Thyroid gland (tissue), 4 donors: ENCODE measurements at regions not wholly inside any gene's neighbourhood (a gene's known extent, or its start where the extent isn't known, plus 50 kb on each side); places are given as distances from the start of the nearest gene placed in this dataset.

Experiments
- DNase-seq, 2 donors: peaks; one replicate each; pipeline ENCODE4 v3.0.0-alpha.2; 2019
- H3K27ac ChIP-seq, 3 donors: fragments of 200-600 bp; sonication (generic); 1 replicate in 2 of 3; 2 replicates in 1 of 3; pipeline ENCODE4 v1.5.1; 2016 to 2019; ENCODE audit warnings: mild to moderate bottlenecking in 1 of 3, moderate library complexity in 1 of 3
- H3K27me3 ChIP-seq: fragments of 200-600 bp; sonication (generic); one replicate; pipeline ENCODE4 v1.5.1; 2019
- H3K36me3 ChIP-seq, 2 donors: fragments of 200-600 bp; sonication (generic); one replicate each; pipeline ENCODE4 v1.5.1; 2016 to 2019
- H3K4me1 ChIP-seq, 2 donors: fragments of 200-600 bp; sonication (generic); one replicate each; pipeline ENCODE4 v1.5.1; 2017 to 2019
- H3K4me3 ChIP-seq, 3 donors: fragments of 200-600 bp; sonication (generic); replicated peaks in 1 of 3; 1 replicate in 2 of 3; 2 replicates in 1 of 3; pipeline ENCODE4 v1.5.1; 2016; ENCODE audit warnings: mild to moderate bottlenecking in 1 of 3
- H3K9me3 ChIP-seq: fragments of 200-600 bp; sonication (generic); one replicate; pipeline ENCODE4 v1.5.1; 2017
- POLR2A ChIP-seq, 2 donors: fragments of 450-650 bp; IDR thresholded peaks; one replicate each; pipeline ENCODE4 v1.6.1; 2017; ENCODE audit warnings: antibody characterized with exemption in 2 of 2, mild to moderate bottlenecking in 2 of 2, moderate library complexity in 1 of 2
- WGBS, 2 donors: methylation state at CpG; one replicate each; pipeline ENCODE4 v1.1.5; 2017; 5-methylcytosine and 5-hydroxymethylcytosine counted together
- intact Hi-C: fragments of 100-400 bp; cut with DNase I; formaldehyde crosslinking; loops from one replicate; pipeline ENCODE4 v1.15.1; 2023
- TF ChIP-seq, protein P1 (sequence below), 6 experiments: fragments of 200-600 bp in 3 of 6; fragments of 450-650 bp in 3 of 6; sonication (generic) in 3 of 6; IDR thresholded peaks; one replicate each; pipeline ENCODE4 v1.5.1; 2016 to 2019; ENCODE audit warnings: antibody characterized with exemption in 6 of 6, mild to moderate bottlenecking in 2 of 6, inconsistent platforms in 1 of 6, moderate library complexity in 1 of 6

DNA sequence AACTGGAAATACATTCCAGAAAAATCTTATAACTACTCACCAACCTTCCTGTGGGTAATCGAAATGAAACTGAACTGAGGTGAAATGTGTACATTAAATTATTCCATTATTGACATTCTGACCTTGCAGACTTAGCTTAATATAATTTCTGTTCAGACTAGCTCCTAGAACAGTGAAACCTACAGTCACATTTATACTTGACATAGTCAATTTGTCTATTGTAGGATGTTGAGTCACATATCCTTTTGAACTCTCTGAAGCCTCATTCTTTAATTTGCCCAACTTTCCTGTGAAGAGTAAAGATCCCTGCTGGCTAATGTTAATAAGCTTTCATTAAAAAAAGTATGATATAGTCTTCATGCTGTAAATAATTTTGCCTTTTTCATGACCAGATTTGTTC lies 92.0 kb upstream of the SCEL start:
- intact Hi-C loops: no loop called here
- 74 to 88% methylated on average over 1 of the region's 1 CpG for WGBS, 2 donors
- H3K9me3 ChIP-seq: no peaks in the 10 kb centered on the region

GRCh38 chr13:77437267-77437666 lies 98.2 kb upstream of the SCEL start:
- H3K4me1 ChIP-seq: no peaks in the 10 kb centered on the region
- H3K27me3 ChIP-seq: no peaks in the 10 kb centered on the region
- intact Hi-C loops: no loop called here
- DNase-seq: no peak
- TF ChIP-seq, protein P1, sequence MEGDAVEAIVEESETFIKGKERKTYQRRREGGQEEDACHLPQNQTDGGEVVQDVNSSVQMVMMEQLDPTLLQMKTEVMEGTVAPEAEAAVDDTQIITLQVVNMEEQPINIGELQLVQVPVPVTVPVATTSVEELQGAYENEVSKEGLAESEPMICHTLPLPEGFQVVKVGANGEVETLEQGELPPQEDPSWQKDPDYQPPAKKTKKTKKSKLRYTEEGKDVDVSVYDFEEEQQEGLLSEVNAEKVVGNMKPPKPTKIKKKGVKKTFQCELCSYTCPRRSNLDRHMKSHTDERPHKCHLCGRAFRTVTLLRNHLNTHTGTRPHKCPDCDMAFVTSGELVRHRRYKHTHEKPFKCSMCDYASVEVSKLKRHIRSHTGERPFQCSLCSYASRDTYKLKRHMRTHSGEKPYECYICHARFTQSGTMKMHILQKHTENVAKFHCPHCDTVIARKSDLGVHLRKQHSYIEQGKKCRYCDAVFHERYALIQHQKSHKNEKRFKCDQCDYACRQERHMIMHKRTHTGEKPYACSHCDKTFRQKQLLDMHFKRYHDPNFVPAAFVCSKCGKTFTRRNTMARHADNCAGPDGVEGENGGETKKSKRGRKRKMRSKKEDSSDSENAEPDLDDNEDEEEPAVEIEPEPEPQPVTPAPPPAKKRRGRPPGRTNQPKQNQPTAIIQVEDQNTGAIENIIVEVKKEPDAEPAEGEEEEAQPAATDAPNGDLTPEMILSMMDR (IDR thresholded peaks at IDR 0.05): no peak
- TF ChIP-seq POLR2A (IDR thresholded peaks at IDR 0.05): no peak
- 66 to 79% methylated on average over 2 of the region's 2 CpGs for WGBS, 2 donors
- no peak overlapping the region for H3K27ac ChIP-seq
- H3K9me3 ChIP-seq: no peaks in the 10 kb centered on the region
- H3K4me3 ChIP-seq: no peak overlapping the region
- no peaks in the 10 kb centered on the region for H3K36me3 ChIP-seq

More for the DNA sequence above, 92.0 kb upstream of the SCEL start:
- no peak overlapping the region for H3K27ac ChIP-seq
- no peak for DNase-seq
- no peaks in the 10 kb centered on the region for H3K27me3 ChIP-seq
- H3K36me3 ChIP-seq: no peaks in the 10 kb centered on the region
- no peaks in the 10 kb centered on the region for H3K4me1 ChIP-seq
- H3K4me3 ChIP-seq: no peak overlapping the region
- no peak for TF ChIP-seq POLR2A (IDR thresholded peaks at IDR 0.05)
- TF ChIP-seq, protein P1 (IDR thresholded peaks at IDR 0.05): no peak

DNA sequence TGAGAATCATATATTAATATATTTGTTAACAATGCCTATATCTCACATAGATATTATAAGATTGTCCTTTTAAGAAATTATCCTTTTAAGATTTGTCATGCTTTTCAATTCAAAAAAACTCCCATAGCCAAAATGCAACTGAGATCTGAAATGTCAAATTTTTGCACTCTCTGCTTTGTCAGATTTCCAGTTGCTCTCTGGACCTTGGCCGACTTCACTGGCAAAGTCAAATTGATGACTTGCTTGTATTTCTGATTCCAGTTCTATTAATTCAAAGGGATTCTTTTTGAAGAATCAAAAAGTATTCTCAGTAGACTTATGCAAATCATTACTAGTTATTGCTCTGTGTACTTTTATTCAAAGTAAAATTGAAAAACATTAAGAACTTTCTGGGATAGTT lies 101.2 kb upstream of the SCEL start:
- H3K27ac ChIP-seq: no peak overlapping the region
- H3K4me1 ChIP-seq: no peaks in the 10 kb centered on the region
- no peak overlapping the region for H3K4me3 ChIP-seq
- H3K9me3 ChIP-seq: no peaks in the 10 kb centered on the region
- no peak for DNase-seq
- TF ChIP-seq, protein P1 (IDR thresholded peaks at IDR 0.05): no peak
- no peak for TF ChIP-seq POLR2A (IDR thresholded peaks at IDR 0.05)
- 54 to 73% methylated on average over 1 of the region's 1 CpG for WGBS, 2 donors
- H3K27me3 ChIP-seq: no peaks in the 10 kb centered on the region
- no peaks in the 10 kb centered on the region for H3K36me3 ChIP-seq
- intact Hi-C loops: no loop called here

- Histone ChIP-seq H3K9me3 (no peaks in the 10 kb centered on the region), H3K4me3 (no peak overlapping the region), H3K4me1 (no peaks in the 10 kb centered on the region), H3K27ac (no peak overlapping the region), H3K27me3 (no peaks in the 10 kb centered on the region), H3K36me3 (no peaks in the 10 kb centered on the region)
- intact Hi-C loops: no loop called here
- TF ChIP-seq POLR2A (IDR thresholded peaks at IDR 0.05): no peak
- TF ChIP-seq, protein P1 (IDR thresholded peaks at IDR 0.05): no peak
- no peak for DNase-seq
These were observed 104.1 kb upstream of the SCEL start for GRCh38 chr13:77431449-77431848.

GRCh38 chr13:77430377-77430951 lies 103.6 kb upstream of the MYCBP2 start:
- TF ChIP-seq POLR2A (IDR thresholded peaks at IDR 0.05): no peak
- TF ChIP-seq, protein P1 (IDR thresholded peaks at IDR 0.05): no peak
- H3K4me1 ChIP-seq: no peaks in the 10 kb centered on the region
- no peaks in the 10 kb centered on the region for H3K9me3 ChIP-seq
- WGBS, 2 donors: 98 to 100% methylated on average over 2 of the region's 2 CpGs
- no peak overlapping the region for H3K27ac ChIP-seq
- no peaks in the 10 kb centered on the region for H3K36me3 ChIP-seq
- DNase-seq: no peak
- no peaks in the 10 kb centered on the region for H3K27me3 ChIP-seq
- H3K4me3 ChIP-seq: no peak overlapping the region
- intact Hi-C loops: no loop called here
